Esophagus squamous epithelium (tissue), 5 donors: ENCODE measurements at regions not wholly inside any gene's neighbourhood (a gene's known extent, or its start where the extent isn't known, plus 50 kb on each side); places are given as distances from the start of the nearest gene placed in this dataset.

ENCODE experiments used
- DNase-seq: peaks from one replicate; lab custom pipeline; 2025; lab: John Stamatoyannopoulos, UW
- H3K27ac ChIP-seq, 4 donors: fragments of 200-600 bp; sonication (generic); one replicate each; pipeline ENCODE4 v1.5.1; 2016 to 2019; ENCODE audit warnings: mild to moderate bottlenecking in 1 of 4
- H3K27me3 ChIP-seq, 4 donors: fragments of 200-600 bp; sonication (generic); 1 replicate in 3 of 4; 2 replicates in 1 of 4; pipeline versions ENCODE4 v1.5.1 to v1.6.0; 2017 to 2021; ENCODE audit warnings: antibody characterized with exemption in 1 of 4
- H3K36me3 ChIP-seq, 3 donors: fragments of 200-600 bp; sonication (generic); one replicate each; pipeline ENCODE4 v1.5.1; 2016 to 2019
- H3K4me1 ChIP-seq, 3 donors: fragments of 200-600 bp; sonication (generic); one replicate each; pipeline ENCODE4 v1.5.1; 2017 to 2019
- H3K4me3 ChIP-seq, 4 donors: fragments of 200-600 bp; sonication (generic); 1 replicate in 3 of 4; 2 replicates in 1 of 4; pipeline ENCODE4 v1.5.1; 2016 to 2019; ENCODE audit warnings: mild to moderate bottlenecking in 2 of 4, moderate library complexity in 1 of 4
- H3K9me3 ChIP-seq, 3 donors: fragments of 200-600 bp; sonication (generic); one replicate each; pipeline ENCODE4 v1.5.1; 2016 to 2019
- CTCF ChIP-seq, 6 experiments: fragments of 450-650 bp in 4 of 6; fragments of 200-600 bp in 2 of 6; sonication (generic) in 2 of 6; IDR thresholded peaks; one replicate each; pipeline ENCODE4 v1.5.1; 2016 to 2019; ENCODE audit warnings: antibody characterized with exemption in 6 of 6, mild to moderate bottlenecking in 4 of 6, moderate library complexity in 4 of 6
- POLR2A ChIP-seq, 4 donors: fragments of 450-650 bp; IDR thresholded peaks; one replicate each; pipeline ENCODE4 v1.6.1; 2017; ENCODE audit warnings: antibody characterized with exemption in 4 of 4, mild to moderate bottlenecking in 4 of 4, moderate library complexity in 3 of 4
- WGBS, 2 donors: methylation state at CpG; one replicate each; pipeline ENCODE4 v1.1.5; 2018; 5-methylcytosine and 5-hydroxymethylcytosine counted together
- intact Hi-C: fragments of 100-400 bp; cut with DNase I; formaldehyde crosslinking; loops from one replicate; pipeline ENCODE4 v1.15.0; 2022
- donor health status: DM: yes; HTN: yes; CAD: no.

DNA sequence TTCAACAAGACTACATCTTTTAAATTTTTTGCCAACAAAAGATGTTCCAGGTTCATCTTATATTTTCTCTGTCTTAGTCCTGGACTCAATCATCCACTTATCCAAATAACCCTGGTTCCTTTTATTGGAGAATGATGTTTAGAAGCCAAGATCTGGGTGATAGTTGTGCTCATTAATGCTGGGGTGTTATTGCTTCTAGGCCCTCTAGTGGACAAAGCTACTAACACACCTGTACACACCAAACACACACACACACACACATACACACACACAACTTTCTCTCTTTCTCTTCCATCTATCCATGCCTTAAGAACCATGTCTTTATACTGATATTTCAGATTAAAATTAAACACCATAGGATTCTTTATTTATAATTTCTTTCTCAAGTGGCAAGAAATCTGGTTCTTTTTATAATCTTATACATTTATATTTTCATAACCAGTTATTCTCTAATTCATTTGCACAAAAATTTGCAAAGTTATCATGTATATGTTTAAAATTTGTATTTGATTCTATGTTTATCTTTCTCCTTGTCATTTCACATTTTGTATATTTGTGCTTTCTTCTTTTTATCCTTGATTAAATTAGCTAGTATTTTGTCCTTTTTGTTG, 179.1 kb upstream of the SMIM23 start:
- H3K4me3 ChIP-seq: no peak overlapping the region
- H3K27ac ChIP-seq: no peak overlapping the region
- TF ChIP-seq POLR2A (IDR thresholded peaks at IDR 0.05) (no peak), CTCF (IDR thresholded peaks at IDR 0.05) (peak in 3 of 6 experiments; percentile 7 to 47 (median 12))
- H3K9me3 ChIP-seq: no peaks in the 10 kb centered on the region
- peaks cover 0 to 18% (median 0%) of the 10 kb centered on the region in 4 donors for H3K27me3 ChIP-seq
- H3K4me1 ChIP-seq: no peaks in the 10 kb centered on the region
- DNase-seq: no peak
- no peaks in the 10 kb centered on the region for H3K36me3 ChIP-seq
- intact Hi-C loops: no loop called here

GRCh38 chr5:171607863-171608262, 177.8 kb upstream of the SMIM23 start:
- H3K36me3 ChIP-seq: no peaks in the 10 kb centered on the region
- H3K9me3 ChIP-seq: no peaks in the 10 kb centered on the region
- H3K27me3 ChIP-seq: peaks cover 0 to 30% (median 0%) of the 10 kb centered on the region in 4 donors
- no peak overlapping the region for H3K27ac ChIP-seq
- DNase-seq: no peak
- TF ChIP-seq CTCF (IDR thresholded peaks at IDR 0.05) (no peak), POLR2A (IDR thresholded peaks at IDR 0.05) (no peak)
- no peaks in the 10 kb centered on the region for H3K4me1 ChIP-seq
- H3K4me3 ChIP-seq: no peak overlapping the region
- 70 to 75% methylated on average over 2 of the region's 2 CpGs for WGBS, 2 donors
- intact Hi-C loops: no loop called here

DNA sequence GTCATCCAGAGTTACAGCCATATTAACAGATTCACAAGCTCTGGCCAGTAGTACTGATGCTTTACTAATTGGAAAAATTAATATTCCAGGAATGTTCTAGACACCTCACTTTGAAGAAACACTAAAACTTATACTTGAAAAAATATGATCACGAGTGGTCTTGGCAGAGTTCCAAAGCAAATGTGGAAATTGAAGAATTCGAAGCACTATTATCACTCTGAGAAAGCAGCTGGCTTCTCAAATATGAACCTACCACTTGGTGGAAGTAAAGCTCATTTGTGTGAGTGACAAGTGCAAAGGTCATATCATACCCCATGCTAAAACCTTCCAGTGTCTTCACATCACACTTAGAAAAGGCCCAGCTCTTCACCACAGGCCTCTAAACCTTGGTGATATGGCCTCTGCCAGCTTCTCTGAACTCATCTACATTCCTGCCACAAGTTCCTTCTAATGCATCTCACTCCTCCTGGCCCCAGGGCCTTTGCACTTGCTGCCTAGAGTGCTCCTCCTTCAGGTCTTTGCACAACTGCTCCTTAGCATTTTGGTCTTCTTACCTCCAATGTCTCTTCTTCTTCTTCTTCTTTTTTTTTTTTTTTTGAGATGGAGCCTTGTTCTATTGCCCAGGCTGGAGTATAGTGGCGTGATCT, 175.7 kb upstream of the SMIM23 start:
- Histone ChIP-seq H3K9me3 (no peaks in the 10 kb centered on the region), H3K27me3 (peaks cover 0 to 51% (median 0%) of the 10 kb centered on the region in 4 donors), H3K4me1 (peaks cover 0 to 4% (median 0%) of the 10 kb centered on the region in 3 donors), H3K4me3 (no peak overlapping the region), H3K36me3 (no peaks in the 10 kb centered on the region), H3K27ac (no peak overlapping the region)
- TF ChIP-seq POLR2A (IDR thresholded peaks at IDR 0.05) (no peak), CTCF (IDR thresholded peaks at IDR 0.05) (no peak)
- intact Hi-C loops: no loop called here
- DNase-seq: no peak
- 62 to 68% methylated on average over 3 of the region's 3 CpGs for WGBS, 2 donors

- TF ChIP-seq CTCF (IDR thresholded peaks at IDR 0.05) (no peak), POLR2A (IDR thresholded peaks at IDR 0.05) (no peak)
- no peaks in the 10 kb centered on the region for H3K9me3 ChIP-seq
- no peak overlapping the region for H3K4me3 ChIP-seq
- no peaks in the 10 kb centered on the region for H3K36me3 ChIP-seq
- intact Hi-C loops: no loop called here
- no peak overlapping the region for H3K27ac ChIP-seq
- no peak for DNase-seq
- H3K4me1 ChIP-seq: peaks cover 0 to 12% (median 0%) of the 10 kb centered on the region in 3 donors
- H3K27me3 ChIP-seq: peaks cover 0 to 58% (median 0%) of the 10 kb centered on the region in 4 donors
- WGBS, 2 donors: 66 to 75% methylated on average over 5 of the region's 5 CpGs
Observed at GRCh38 chr5:171610686-171611085, 174.9 kb upstream of the SMIM23 start.

GRCh38 chr5:171612749-171613148, 172.9 kb upstream of the SMIM23 start:
- no peaks in the 10 kb centered on the region for H3K36me3 ChIP-seq
- intact Hi-C loops: no loop called here
- H3K9me3 ChIP-seq: no peaks in the 10 kb centered on the region
- TF ChIP-seq POLR2A (IDR thresholded peaks at IDR 0.05) (no peak), CTCF (IDR thresholded peaks at IDR 0.05) (no peak)
- peaks cover 0 to 17% (median 0%) of the 10 kb centered on the region in 3 donors for H3K4me1 ChIP-seq
- DNase-seq: no peak
- 48 to 79% methylated on average over 4 of the region's 5 CpGs for WGBS, 2 donors
- H3K4me3 ChIP-seq: no peak overlapping the region
- no peak overlapping the region for H3K27ac ChIP-seq
- peaks cover 0 to 79% (median 0%) of the 10 kb centered on the region in 4 donors for H3K27me3 ChIP-seq
